GM21528 (cell line): ENCODE measurements at regions not wholly inside any gene's neighbourhood (a gene's known extent, or its start where the extent isn't known, plus 50 kb on each side); places are given as distances from the start of the nearest gene placed in this dataset.

Source experiments
- ATAC-seq: cut with Tn5 transposase; IDR thresholded peaks from one replicate; pipeline ENCODE4 v1.9.1; 2021; ENCODE audit warnings: mild to moderate bottlenecking, moderate library complexity; ENCODE audit not compliant: unreplicated experiment, low FRiP score

- ATAC-seq: no peak
Measured at GRCh38 chr1:213820362-213821149, 167.2 kb upstream of the PROX1 start.

- no peak for ATAC-seq
Measured at GRCh38 chr1:213821175-213821942, 166.4 kb upstream of the PROX1 start.

DNA sequence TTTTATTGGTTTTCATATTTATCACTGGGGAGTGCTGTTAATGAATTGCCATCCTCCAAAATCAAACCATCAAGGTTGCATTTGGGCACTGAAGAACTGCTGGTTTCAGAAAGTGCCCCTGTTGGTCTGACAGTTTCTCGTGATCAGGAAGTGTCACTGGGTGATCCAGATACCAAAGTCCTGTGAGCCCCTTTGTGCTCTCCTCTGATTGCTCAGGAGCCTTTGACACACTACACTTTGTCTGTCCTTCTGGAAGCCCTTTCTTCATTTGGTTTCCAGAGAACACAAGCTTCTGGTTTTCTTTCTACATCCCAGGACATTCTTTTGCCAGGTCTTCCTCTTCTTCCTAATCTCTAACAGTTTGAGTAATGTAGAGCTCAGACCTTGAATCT is 165.8 kb upstream of the PROX1 start:
- no peak for ATAC-seq

- no peak for ATAC-seq
Measured at GRCh38 chr1:213826891-213827290, 160.9 kb upstream of the PROX1 start.

- no peak for ATAC-seq
Measured at GRCh38 chr1:213828867-213829266, 158.9 kb upstream of the PROX1 start.

DNA sequence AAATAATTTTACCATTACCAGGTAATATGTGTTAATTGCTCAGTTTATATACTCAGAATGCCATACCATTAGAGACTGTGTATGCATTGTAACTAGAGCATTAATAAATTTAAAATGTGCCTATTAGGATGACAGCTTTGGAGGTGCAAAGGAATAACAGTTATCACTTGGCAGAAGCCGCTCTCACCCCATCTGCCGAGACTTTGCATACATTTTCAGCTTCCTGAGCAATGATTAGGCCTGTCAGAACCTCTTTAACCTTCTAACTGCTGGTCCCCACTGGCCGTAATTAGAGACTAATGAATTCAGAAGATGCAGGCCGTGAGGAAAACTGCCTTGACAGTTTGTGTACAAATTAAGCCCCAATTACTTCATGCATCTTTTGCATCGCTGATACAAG is 158.0 kb upstream of the PROX1 start:
- ATAC-seq: no peak

DNA sequence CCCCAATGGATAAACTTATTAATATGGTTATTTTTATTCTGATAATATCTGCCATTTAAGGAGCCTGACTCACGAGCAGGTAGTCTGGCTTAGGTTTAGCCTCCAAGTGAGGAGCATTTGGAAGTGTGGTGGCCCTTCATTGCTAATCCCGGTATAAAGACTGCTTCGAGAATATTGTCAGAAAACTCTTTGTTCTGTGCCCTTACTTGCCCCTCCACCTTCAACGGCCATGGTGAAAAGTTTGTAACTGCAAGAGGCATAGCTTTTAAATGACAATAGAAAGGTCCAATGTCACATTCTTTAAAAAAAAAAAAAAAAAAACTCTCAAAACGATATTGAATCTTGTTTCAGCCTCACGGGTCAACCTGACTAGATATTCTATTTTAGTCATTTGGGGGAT is 157.4 kb upstream of the PROX1 start:
- ATAC-seq: no peak

DNA sequence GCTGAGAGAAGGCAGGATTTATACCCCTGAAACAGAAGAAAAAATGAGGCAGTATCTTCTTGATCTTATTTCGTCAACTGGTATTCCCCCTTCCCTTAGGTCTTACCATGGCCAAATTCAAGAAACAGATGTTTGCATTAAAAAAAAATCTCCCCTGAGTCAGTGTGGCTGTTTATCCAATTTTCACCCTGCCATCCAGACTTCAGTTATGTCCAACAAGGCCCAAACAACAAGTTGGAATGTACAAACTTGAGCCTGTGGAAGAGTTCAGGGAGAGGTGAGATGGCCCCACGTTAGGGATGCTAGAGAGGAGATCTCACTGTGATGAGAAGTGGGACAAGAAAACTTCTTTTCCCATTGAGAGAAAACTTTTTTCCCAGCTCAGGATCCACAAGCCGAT is 147.2 kb upstream of the PROX1 start:
- no peak for ATAC-seq

DNA sequence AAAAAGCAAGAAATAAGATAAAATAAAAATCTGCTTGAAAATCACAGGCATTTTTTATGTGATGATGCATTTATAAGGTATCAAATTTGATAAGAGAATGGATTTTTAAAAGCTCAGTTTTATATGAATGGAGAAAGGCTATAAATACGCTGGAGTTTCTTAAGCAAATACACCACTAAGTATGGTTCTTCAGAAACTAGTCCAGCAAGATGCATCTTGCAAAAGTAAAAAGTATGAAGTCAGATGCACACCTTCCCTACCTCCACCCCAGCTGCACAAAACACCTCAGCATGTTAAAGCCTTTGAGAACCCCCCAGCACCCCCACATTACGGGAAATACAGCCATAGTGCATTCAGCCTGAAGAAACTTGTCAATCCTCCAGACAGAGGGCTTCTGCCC is 143.1 kb upstream of the PROX1 start:
- ATAC-seq: no peak

DNA sequence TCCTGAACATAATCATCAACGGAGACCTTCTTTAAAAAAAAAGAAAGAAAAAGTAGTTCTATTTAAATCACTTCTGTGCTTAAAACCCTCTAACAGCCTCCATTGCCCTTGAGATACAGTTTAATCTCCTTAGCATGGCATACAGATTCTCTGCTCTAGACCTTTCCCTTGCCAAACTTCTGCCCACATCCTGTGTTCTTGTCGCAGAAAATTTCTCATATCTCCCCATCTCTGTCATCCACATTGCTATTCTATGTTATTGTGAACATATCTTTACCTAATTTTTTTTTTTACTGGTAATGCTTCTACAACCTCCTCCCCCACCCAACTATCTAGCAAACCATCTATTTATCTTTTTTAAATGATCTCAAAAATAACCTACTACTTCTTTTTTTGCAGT is 135.7 kb upstream of the PROX1 start:
- no peak for ATAC-seq

DNA sequence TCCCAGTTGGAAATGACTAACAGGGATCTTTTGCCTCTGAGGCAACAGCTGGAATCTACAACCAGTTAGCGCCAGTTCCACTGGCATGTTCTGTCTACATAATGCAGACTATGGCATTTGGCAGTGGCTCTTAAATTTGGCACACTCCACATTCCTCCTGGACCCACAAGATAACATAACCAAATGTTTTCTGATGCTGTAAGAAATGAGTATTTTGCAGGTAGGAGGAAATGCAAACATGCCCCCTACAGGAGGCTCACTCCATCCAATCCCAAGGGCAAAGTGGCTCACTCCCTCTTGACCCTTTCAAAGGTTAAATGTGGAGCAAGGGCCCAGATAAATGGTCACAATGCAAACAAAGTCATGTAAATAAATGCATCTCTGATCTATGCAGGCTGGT is 129.2 kb upstream of the PROX1 start:
- ATAC-seq: no peak

GRCh38 chr1:213861841-213862240 is 125.9 kb upstream of the PROX1 start:
- ATAC-seq: no peak

DNA sequence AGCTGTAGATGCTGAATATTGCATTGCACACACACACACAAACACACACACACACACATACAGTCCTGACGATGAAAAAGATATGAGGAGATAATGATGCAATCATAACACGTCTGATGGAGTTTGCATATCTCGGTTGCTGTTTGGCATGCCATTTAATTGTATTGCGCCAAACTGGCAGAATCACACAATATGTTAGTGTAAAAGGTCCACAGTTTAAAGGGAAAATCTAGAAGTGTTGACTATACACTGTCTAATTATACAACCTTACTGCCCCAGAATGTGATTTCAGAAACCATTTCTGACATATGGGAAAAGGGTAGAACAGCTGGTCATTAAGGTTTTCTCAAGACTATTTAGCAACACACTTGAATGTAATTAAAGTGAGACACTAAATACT is 123.7 kb upstream of the PROX1 start:
- no peak for ATAC-seq

DNA sequence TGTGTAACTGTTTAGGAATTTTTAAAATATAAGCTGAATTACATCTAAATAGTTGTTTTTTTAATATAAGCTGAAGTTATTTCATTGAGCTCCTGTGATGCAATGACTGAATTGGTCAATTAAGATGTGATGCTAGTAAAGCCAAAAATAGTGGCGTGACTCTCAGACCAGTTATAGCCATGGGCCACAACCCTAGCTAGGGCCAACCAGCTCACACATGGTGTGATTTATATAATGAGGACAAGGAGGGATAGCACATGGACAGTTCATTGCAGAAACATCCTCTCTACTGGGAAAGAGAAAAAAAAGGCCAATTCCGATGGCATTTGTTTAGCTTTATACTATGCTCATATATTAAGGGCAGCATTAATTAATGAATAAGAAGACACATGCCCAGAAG is 119.3 kb upstream of the PROX1 start:
- ATAC-seq: no peak

DNA sequence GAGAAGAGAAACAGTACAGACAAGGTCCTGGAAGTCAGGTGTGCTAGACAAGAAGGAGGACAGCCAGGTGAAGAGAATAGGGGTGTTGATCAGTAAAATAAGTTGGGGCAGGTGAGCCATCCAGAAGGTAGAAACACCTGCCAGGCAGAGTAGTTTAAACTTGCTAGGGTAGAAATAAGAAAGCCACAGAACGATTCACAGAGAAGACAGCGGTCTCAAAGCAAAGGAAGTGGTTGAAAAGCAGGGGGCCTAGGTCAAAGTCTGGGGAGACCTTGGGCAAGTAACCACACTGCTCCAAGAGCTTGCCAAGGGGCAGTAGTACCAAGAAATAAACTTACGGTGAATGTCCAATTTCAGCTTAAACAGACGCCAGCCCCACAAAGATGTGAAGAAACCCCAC is 116.6 kb upstream of the PROX1 start:
- ATAC-seq: no peak

DNA sequence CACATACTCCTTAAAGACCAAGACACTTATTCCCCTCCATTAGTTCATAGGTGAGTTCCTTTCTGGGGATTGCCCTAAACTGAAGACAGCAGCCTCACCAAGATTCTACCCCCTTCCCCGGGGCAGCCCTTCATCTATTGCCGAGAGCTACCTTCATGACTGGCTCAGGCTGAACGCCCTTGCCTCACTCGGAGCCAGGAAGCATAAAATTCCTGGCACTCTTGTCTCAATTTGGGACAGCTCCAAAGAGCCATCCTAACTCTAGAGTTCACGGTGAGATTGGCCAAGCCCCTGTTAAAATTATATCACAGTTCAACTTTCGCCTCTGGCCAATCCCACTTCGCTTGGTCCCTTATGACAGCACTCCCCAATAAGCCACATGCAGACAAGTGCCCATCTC is 113.0 kb upstream of the PROX1 start:
- no peak for ATAC-seq

GRCh38 chr1:213876531-213876930 is 111.2 kb upstream of the PROX1 start:
- no peak for ATAC-seq

DNA sequence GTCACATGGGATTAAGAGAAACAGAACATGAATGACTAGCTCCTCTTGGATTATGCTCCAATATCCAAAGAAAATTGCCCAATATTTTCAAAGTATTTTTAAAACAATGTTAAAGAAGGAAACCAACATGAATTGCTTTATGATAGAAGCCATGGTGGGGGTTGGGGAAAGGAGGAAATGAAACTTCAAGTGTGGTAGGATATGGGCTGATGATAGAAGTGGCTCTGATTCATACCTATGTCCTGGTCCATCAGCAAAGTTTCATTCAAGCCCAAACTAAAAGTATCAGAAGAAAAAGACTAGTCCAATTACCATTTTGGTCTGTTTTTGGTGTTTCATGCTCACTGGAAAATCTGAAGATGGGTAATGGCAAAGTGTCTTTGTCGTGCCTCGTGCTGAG is 104.2 kb upstream of the PROX1 start:
- ATAC-seq: no peak

GRCh38 chr1:213884402-213884801 is 103.4 kb upstream of the PROX1 start:
- no peak for ATAC-seq

DNA sequence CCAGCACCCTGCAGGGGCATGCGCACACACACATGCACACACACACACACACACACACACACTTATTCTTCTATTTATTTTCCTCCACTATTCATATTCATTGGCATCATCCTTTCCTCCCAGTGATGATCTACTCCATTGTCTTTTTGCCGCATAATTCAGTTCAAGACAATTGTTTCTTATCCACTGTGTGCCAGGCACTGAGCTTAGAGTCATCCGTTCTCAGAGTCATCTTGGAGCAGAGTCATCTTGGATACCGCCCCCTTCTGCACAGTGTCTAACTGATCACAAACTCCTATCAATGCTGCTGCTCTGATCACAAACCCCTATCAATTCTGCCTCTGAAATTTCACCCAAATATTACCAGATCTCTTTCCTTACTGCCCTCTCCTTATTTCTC is 102.8 kb upstream of the PROX1 start:
- ATAC-seq: no peak

DNA sequence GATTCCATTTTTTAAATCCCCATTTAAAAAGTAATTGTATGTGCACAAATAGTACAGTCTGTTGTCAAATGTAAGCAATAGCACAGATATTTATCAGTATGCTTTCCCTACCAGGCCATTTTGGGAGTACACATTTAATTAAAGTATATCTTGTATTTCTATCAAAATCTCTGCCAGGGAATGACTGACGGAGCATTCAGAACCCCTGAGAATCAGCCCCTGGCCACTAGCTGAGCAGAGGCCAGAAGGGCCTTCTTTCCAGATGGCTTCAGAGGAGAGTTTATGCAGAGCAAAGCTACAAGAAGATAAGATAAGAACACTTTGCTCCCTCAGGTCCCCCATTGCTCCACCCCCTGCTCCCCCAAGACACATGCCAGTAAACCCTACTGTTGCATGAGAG is 99.9 kb upstream of the PROX1 start:
- ATAC-seq: no peak
